H1 (cell line): ENCODE measurements at regions not wholly inside any gene's neighbourhood (a gene's known extent, or its start where the extent isn't known, plus 50 kb on each side); places are given as distances from the start of the nearest gene placed in this dataset.

Experiments used
- CBX5 ChIP-seq: fragments of 300-800, 300-1000 bp; sonication (generic); IDR thresholded peaks from 2 replicates; pipeline ENCODE4 v1.7.1; 2016; ENCODE audit warnings: antibody characterized with exemption, low read length, low read depth
- EP300 ChIP-seq, 2 experiments: IDR thresholded peaks; 1 replicate in 1 of 2; 2 replicates in 1 of 2; pipeline ENCODE4 v1.6.1; 2011 to 2012; ENCODE audit warnings: low read depth in 2 of 2, low read length in 2 of 2, mild to moderate bottlenecking in 2 of 2, borderline replicate concordance in 1 of 2, inconsistent platforms in 1 of 2, moderate library complexity in 1 of 2
- EZH2 ChIP-seq: fragments of 200-600 bp; sonication (generic); IDR thresholded peaks from 2 replicates; pipeline ENCODE4 v1.7.1; 2012; ENCODE audit warnings: low read depth, mild to moderate bottlenecking, moderate library complexity, low read length, inconsistent platforms; ENCODE audit not compliant: severe bottlenecking
- FOSL1 ChIP-seq: IDR thresholded peaks from 2 replicates; pipeline ENCODE4 v1.6.1; 2011; ENCODE audit warnings: mild to moderate bottlenecking, low read depth, low read length, moderate library complexity; ENCODE audit not compliant: insufficient read depth
- GABPA ChIP-seq: IDR thresholded peaks from 2 replicates; pipeline ENCODE4 v1.6.1; 2011; ENCODE audit warnings: mild to moderate bottlenecking, low read length, moderate library complexity, borderline replicate concordance; ENCODE audit not compliant: insufficient read depth
- JUND ChIP-seq: IDR thresholded peaks from 2 replicates; pipeline ENCODE4 v1.6.1; 2011; ENCODE audit warnings: mild to moderate bottlenecking, improper control_type of control experiment, low read length
- POLR2A ChIP-seq, 2 experiments: IDR thresholded peaks; 1 replicate in 1 of 2; 2 replicates in 1 of 2; pipeline ENCODE4 v1.6.1; 2011; ENCODE audit warnings: low read depth in 2 of 2, low read length in 2 of 2, mild to moderate bottlenecking in 2 of 2; ENCODE audit errors: control extremely low read depth in 1 of 2
- POLR2AphosphoS5 ChIP-seq: IDR thresholded peaks from 2 replicates; pipeline ENCODE4 v1.6.1; 2011; ENCODE audit warnings: low read depth, low read length
- SIN3A ChIP-seq, 2 experiments: IDR thresholded peaks in 1 of 2; conservative IDR thresholded peaks in 1 of 2; 2 replicates each; pipeline ENCODE4 v1.6.1; 2011 to 2012; ENCODE audit warnings: low read length in 2 of 2, improper control_type of control experiment in 1 of 2, low read depth in 1 of 2, mild to moderate bottlenecking in 1 of 2
- SP2 ChIP-seq: IDR thresholded peaks from 2 replicates; pipeline ENCODE4 v1.6.1; 2012; ENCODE audit warnings: mild to moderate bottlenecking, low read length, inconsistent platforms
- SRF ChIP-seq: IDR thresholded peaks from 2 replicates; pipeline ENCODE4 v1.6.1; 2011; ENCODE audit warnings: mild to moderate bottlenecking, low read depth, low read length, moderate library complexity
- SUZ12 ChIP-seq: fragments of 200-600 bp; sonication (generic); IDR thresholded peaks from 2 replicates; pipeline ENCODE4 v1.6.1; 2012; ENCODE audit warnings: mild to moderate bottlenecking, inconsistent platforms, low read length, moderate library complexity, mixed read lengths
- TF ChIP-seq, protein P1 (sequence below), 3 experiments: IDR thresholded peaks; 1 replicate in 2 of 3; 2 replicates in 1 of 3; pipeline versions ENCODE4 v1.5.1 to v1.6.1; 2011; ENCODE audit warnings: low read length in 3 of 3, mild to moderate bottlenecking in 3 of 3, inconsistent platforms in 2 of 3, low read depth in 1 of 3, moderate library complexity in 1 of 3; ENCODE audit not compliant: insufficient read depth in 1 of 3; ENCODE audit errors: control extremely low read depth in 1 of 3
- TF ChIP-seq, protein P2 (sequence below): IDR thresholded peaks from 2 replicates; pipeline ENCODE4 v1.6.1; 2012; ENCODE audit warnings: low read length, inconsistent platforms

- TF ChIP-seq, protein P1, sequence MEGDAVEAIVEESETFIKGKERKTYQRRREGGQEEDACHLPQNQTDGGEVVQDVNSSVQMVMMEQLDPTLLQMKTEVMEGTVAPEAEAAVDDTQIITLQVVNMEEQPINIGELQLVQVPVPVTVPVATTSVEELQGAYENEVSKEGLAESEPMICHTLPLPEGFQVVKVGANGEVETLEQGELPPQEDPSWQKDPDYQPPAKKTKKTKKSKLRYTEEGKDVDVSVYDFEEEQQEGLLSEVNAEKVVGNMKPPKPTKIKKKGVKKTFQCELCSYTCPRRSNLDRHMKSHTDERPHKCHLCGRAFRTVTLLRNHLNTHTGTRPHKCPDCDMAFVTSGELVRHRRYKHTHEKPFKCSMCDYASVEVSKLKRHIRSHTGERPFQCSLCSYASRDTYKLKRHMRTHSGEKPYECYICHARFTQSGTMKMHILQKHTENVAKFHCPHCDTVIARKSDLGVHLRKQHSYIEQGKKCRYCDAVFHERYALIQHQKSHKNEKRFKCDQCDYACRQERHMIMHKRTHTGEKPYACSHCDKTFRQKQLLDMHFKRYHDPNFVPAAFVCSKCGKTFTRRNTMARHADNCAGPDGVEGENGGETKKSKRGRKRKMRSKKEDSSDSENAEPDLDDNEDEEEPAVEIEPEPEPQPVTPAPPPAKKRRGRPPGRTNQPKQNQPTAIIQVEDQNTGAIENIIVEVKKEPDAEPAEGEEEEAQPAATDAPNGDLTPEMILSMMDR (IDR thresholded peaks at IDR 0.05; ENCODE audit: control extremely low read depth in 1 of 3, insufficient read depth in 1 of 3, low read depth in 1 of 3, low read length in 3 of 3): no peak
- no peak for TF ChIP-seq JUND
- TF ChIP-seq, protein P2, sequence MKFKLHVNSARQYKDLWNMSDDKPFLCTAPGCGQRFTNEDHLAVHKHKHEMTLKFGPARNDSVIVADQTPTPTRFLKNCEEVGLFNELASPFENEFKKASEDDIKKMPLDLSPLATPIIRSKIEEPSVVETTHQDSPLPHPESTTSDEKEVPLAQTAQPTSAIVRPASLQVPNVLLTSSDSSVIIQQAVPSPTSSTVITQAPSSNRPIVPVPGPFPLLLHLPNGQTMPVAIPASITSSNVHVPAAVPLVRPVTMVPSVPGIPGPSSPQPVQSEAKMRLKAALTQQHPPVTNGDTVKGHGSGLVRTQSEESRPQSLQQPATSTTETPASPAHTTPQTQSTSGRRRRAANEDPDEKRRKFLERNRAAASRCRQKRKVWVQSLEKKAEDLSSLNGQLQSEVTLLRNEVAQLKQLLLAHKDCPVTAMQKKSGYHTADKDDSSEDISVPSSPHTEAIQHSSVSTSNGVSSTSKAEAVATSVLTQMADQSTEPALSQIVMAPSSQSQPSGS: no peak
- no peak for TF ChIP-seq CBX5
- no peak for TF ChIP-seq SP2
- TF ChIP-seq SIN3A (conservative IDR thresholded peaks at IDR 0.05 in 1 of 2, IDR thresholded peaks at IDR 0.05 in 1 of 2; ENCODE audit: low read depth in 1 of 2, low read length in 2 of 2): no peak
- no peak for TF ChIP-seq SRF
- no peak for TF ChIP-seq EZH2
- no peak for TF ChIP-seq SUZ12
- TF ChIP-seq POLR2A (IDR thresholded peaks at IDR 0.05; ENCODE audit: control extremely low read depth in 1 of 2, low read depth in 2 of 2, low read length in 2 of 2): no peak
- no peak for TF ChIP-seq EP300 (IDR thresholded peaks at IDR 0.05; ENCODE audit: borderline replicate concordance in 1 of 2, low read depth in 2 of 2, low read length in 2 of 2)
- no peak for TF ChIP-seq FOSL1
- TF ChIP-seq POLR2AphosphoS5: no peak
- no peak for TF ChIP-seq GABPA
Measured at GRCh38 chr12:77645966-77646598, 184.6 kb upstream of the NAV3 start.
